ENCODE measurements at regions not wholly inside any gene's neighbourhood (a gene's known extent, or its start where the extent isn't known, plus 50 kb on each side); places are given as distances from the start of the nearest gene placed in this dataset.

- Histone ChIP-seq H3K27ac (peak overlapping the region; percentile 77 to 83 (median 82)), H3K4me3 (peak overlapping the region in 1 of 4 donors; percentile 1), H3K4me1 (peaks cover 7 to 22% (median 17%) of the 10 kb centered on the region in 4 donors), H3K27me3 (no peaks in the 10 kb centered on the region), H3K36me3 (no peaks in the 10 kb centered on the region), H3K9me3 (peaks cover 6 to 7% of the 10 kb centered on the region in 2 donors)
- TF ChIP-seq EP300 (IDR thresholded peaks at IDR 0.05; ENCODE audit: low read depth) (no peak), POLR2AphosphoS5 (IDR thresholded peaks at IDR 0.05) (peak in 2 of 3 donors; percentile 27 to 43), CTCF (IDR thresholded peaks at IDR 0.05) (no peak), POLR2A (IDR thresholded peaks at IDR 0.05) (no peak)
- in situ Hi-C loops (cut with MboI; ENCODE audit: low pct_ligation_motif_present in 1 of 4, low pct_unique_long_range_greater_than_20kb in 1 of 4, low sequenced_read_pairs in 3 of 4) (no loop called here), intact Hi-C loops (cut with DNase I; ENCODE audit: low total_unique reads) (no loop called here)
- peak; percentile 89 for DNase-seq
- 31% methylated on average over 2 of the region's 2 CpGs; no CpG with 5 or more reads in 1 of the 2 donors for WGBS, 2 donors (ENCODE audit: low coverage in 1 of 2)
Observed at GRCh38 chr3:194536871-194537637, 50.3 kb upstream of the ATP13A3 start.
